Activated T-helper 1 cell treated with anti-CD3 and anti-CD28 coated beads, Interleukin-2, amount 50 U/mL, for 16 hours (primary cell): ENCODE measurements at regions not wholly inside any gene's neighbourhood (a gene's known extent, or its start where the extent isn't known, plus 50 kb on each side); places are given as distances from the start of the nearest gene placed in this dataset.
"Not testable (repeated sequence)": the region's sequence is repeated elsewhere in the genome, so short reads cannot be mapped to it uniquely, and the experiment has no call there.

ENCODE experiments used
- DNase-seq, 2 donors: peaks; one replicate each; pipeline ENCODE4 v3.0.0-alpha.2; 2020; ENCODE audit warnings: low read depth in 1 of 2, low spot score in 1 of 2

DNA sequence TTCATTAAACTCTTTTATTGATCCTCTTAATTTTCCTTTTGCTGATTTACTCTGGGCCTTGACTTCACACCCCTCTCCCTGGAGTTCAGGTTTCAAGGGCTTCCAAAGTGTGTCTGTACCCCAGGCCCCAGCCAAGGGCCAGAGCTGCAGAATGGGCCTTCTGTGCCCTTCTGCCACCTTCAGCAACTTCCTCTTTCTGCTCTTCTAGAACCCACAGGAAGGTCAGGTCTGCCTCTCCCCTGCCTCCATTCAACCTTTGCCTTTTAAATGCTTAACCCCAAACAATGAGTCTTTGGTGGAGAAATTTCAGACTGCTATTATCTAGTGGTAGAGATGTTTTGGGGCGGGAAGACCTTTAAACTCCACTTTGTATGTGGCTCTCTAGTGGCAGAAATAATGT, 63.1 kb downstream of the TSN start:
- DNase-seq = no peak

GRCh38 chr2:121819846-121820245, 64.4 kb downstream of the TSN start:
- DNase-seq = no peak

DNA sequence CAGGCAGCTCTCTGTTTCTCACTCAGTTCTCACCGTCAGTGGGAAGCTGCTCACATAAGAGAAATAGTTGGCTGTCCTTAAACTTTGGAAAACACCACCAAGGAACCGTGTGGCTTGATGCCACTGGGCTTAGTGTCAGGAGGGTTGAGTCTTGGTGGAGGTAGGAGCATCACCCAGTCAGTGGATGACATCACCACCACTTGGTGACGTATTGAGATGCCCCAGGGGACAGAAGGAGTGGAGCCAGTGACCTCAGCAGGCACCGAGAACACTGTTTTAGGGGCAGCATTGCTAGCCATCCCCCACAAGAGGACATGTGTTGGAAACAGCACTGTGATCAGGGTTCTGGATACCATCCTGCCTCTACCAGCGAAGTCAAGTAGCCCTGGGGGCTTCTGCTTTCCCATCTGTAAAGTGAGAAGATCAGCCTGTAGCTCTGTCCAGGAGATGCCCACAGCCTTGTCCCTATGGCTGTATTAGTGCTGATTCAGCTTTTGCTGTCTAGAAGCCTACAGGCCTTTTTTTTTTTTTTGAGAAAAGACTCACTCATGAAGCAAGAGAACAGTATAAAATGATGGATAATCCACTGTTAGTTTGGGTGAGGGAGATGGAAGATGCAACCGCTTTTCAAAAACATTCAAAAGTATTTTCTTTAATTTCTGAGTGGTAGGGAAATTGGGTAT, 66.2 kb downstream of the TSN start:
- DNase-seq = no peak

DNA sequence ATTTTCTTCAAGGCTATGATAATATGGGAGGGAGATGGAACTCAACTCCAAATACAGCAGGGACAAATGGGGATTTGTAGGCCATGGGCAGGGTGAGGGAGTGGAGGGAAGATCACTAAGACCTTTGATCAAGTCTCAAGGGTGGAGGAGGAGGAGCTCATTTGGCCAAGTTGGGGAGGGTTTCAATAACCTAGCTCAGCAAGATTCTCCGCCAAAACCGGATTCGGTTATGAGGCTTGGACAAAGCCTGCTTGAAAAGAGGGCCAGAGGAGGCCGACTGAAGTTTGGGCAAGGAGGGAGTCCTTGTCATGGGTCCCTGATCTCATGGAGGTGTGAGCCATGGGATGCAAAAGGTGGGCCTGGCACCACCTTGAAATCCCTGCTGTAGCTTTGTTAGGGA, 68.8 kb downstream of the TSN start:
- DNase-seq = no peak

GRCh38 chr2:121825003-121825950, 69.8 kb downstream of the TSN start:
- no peak for DNase-seq

GRCh38 chr2:121826036-121826435, 70.6 kb downstream of the TSN start:
- no peak for DNase-seq

- no peak for DNase-seq
Observed at GRCh38 chr2:121828281-121828731, 72.9 kb downstream of the TSN start.

- no peak for DNase-seq
Observed at GRCh38 chr2:121830809-121831208, 75.4 kb downstream of the TSN start.

GRCh38 chr2:121831841-121832240, 76.4 kb downstream of the TSN start:
- DNase-seq = no peak

DNA sequence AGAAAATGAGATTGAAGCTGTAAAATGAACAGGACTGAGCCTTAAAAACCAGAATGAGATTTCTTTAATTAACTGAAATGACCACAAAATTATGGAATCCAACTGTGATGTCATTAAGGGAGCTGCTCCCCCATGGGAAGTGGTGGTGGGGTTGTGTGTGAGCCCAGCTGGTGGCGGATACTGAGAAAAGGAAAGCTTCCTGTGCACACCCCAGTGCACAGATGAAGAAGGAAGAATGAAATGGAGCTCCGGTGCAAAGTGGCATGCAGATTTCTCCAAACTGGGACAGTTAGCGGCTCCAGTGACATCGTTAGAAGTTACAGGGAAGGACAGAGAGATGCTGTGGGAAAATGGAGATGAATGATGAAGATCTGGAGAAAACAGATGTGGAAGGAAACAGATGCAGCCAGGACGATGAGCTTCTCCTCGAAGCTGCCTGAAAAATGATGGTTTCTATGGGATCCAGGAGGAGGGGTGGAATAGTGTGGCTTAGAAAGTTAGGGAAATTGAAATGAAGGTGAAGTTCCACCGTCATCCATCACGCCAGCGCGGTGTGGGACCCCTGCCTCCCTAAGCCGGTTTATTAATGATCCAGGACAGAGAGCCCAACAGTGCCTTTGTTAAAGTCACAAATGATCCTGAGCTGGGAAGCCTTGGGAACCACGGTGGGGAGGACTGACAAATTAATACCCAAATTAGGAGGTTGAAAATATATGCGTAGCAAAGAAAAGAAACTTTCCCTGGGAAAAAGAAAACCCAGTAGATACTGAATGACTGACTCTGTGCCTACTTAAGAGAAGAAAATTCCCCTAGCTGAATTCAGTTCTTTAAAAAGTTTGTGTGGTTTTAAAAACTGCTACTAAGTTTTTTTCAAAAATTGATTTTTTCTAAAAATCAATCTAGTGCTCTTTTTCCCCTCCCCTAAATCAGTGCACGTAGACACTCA, 77.2 kb downstream of the TSN start:
- DNase-seq = no peak

DNA sequence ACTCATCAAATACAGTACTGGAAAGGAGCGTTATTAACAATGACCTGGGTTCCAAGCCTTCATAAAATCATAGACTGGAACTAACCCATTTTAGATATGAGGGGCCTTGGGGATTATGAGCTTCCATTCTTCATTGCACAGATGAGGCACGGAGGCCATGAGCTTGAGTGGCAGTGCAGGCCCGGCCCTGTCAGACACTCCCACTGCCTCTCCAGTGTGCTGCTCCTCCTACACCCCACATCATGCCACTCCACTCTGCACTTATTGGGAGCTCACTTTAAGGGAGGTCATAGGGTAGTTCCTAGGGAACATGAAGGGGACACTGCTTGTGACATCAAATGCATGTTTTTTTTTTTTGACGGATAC, 77.9 kb downstream of the TSN start:
- DNase-seq = no peak

GRCh38 chr2:121836611-121837010, 81.2 kb downstream of the TSN start:
- DNase-seq = no peak

DNA sequence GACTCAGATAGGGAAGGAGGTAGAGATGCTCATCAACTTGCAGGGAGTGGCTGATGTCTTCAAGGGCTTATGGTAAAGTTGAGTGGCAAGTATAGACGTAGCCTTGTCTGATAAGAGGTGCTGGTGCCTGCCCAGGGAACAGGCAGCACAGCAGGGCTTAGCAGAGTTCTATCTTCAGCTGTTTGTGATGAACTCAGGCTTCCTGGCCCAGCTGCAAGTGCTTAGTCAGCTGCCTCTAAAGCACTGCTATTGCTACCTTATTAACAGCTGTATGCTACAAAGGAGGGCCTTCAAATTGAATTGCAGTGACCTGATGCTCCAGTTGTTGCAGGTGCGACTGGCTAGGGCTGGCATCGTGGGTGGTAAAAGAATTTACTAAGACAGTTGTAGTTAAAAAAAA, 82.1 kb downstream of the TSN start:
- no peak for DNase-seq

- no peak for DNase-seq
Observed at GRCh38 chr2:121838551-121838950, 83.1 kb downstream of the TSN start.

DNA sequence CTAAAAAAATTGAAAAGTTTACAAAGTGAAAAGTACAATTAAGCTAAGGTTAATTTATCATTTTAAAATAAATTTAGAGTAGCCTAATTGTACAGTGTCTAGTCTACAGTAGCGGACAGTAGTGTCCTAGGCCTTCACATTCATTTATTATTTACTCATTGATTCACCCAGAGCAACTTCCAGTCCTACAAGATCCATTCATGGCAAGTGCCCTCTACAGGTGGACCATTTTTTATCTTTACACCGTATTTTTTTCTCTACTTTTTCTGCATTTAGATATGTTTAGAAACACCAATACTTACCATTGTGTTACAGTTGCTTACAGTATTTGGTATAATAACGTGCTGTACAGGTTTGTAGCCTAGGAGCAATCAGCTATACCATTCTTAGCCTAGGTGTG, 84.1 kb downstream of the TSN start:
- DNase-seq = no peak

DNA sequence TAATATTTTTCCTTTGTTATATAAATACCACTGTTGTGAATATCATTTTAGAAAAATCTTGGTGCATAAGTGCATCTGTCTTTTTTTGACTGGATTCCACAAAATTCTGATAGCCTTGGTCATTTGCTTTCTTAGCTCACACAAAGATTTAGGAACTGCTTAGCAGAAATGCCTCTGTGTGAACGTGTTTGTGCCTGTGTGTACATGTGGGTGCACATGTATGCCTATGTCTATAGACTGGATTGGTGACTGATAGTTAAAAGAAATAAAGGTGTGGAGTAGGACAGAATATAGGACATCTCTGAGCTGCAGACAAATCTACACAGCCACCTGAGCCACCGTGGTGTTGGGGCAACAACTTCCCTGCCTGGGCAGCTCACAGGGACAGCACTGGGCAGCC, 93.8 kb downstream of the TSN start:
- no peak for DNase-seq

DNA sequence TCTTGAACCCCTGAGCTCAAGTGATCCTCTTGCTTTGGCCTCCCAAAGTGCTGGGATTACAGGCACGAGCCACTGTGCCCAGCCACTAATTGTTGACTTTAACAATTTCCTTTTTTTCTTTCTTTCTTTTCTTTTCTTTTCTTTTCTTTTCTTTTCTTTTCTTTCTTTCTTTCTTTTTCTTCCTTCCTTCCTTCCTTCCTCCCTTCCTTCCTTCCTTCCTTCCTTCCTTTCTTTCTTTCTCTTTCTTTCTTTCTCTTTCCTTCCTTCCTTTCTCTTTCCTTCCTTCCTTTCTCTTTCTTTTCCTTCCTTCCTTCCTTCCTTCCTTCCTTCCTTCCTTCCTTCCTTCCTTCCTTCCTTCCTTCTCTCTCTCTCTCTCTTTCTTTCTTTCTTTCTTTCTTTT, 97.7 kb downstream of the TSN start:
- not testable (repeated sequence) for DNase-seq

- DNase-seq = no peak
Observed at GRCh38 chr2:121855510-121855909, 100.1 kb downstream of the TSN start.

DNA sequence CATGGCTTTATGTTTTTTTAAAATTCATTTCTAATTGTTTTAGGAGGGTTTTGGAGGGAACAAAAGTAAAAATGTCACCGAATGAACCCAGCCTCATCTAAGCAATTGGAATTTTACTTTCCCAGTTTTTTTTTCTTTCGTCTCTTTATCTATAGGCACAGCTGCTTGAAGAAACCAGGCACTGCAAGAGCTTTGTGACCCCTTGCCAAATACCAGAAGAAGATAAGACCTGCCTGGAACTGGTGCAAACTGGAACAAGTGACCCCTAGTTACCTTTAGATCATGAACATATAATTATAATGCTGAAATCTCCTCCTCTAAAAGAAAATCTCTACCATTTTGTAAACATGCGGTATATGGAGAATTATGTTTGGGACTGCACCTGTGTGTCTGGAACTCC, 100.9 kb downstream of the TSN start:
- DNase-seq = no peak

DNA sequence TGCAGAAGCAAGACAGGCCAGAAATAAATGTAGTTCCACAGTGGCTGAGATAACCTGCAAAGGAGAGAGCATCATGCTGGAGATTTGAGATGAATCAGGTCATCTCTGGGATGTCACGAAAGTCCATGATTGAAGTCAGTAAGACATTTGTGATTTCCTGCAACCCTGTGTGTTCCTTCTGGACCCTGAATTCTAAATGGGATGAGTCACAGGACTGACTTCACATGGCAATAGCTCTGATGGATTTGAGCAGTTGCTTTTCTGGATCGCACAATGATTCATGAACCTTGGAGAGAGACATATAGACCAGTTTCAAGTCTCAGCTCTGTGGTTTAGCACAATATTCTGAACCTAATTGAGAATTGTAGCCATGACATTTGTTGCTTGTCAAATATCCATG, 102.9 kb downstream of the TSN start:
- no peak for DNase-seq

DNA sequence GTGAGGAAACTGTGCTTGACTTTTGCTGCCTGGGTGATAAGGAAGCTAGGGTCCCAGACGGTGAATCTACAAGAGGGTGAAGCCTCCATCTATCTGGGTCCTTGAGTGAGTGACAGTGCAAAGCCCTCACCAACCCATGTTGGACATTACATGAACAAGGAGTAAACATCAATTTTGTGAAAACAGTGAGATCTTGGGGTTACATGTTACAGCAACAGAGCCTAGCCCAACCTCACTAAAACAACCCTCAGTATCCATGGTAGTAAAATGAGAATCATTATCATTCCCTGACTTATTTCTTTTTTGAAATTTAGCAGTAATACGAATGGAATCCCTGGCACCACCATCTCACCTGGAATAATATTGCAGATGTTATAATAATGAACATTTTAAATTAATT, 103.4 kb downstream of the TSN start:
- no peak for DNase-seq
